Thymus (tissue), 11 donors: ENCODE measurements at regions not wholly inside any gene's neighbourhood (a gene's known extent, or its start where the extent isn't known, plus 50 kb on each side); places are given as distances from the start of the nearest gene placed in this dataset.
A peak's percentile ranks its signal among the peaks of the same experiment; 100 is the strongest.

Source experiments
- DNase-seq, 9 donors: peaks; one replicate each; pipeline ENCODE4 v3.0.0-alpha.2; 2013; ENCODE audit warnings: low spot score in 9 of 9, low read depth in 6 of 9, missing footprints in 1 of 9
- H3K27ac ChIP-seq, 2 donors: one replicate each; pipeline ENCODE4 v1.5.1; 2013; ENCODE audit warnings: control low read depth in 1 of 2, low read depth in 1 of 2, low read length in 1 of 2, mild to moderate bottlenecking in 1 of 2, moderate library complexity in 1 of 2
- H3K27me3 ChIP-seq, 2 donors: one replicate each; pipeline ENCODE4 v1.5.1; 2013; ENCODE audit warnings: low read length in 1 of 2; ENCODE audit not compliant: control insufficient read depth in 2 of 2, insufficient read depth in 1 of 2
- H3K36me3 ChIP-seq, 2 donors: one replicate each; pipeline ENCODE4 v1.5.1; 2013; ENCODE audit warnings: low read length in 1 of 2, mild to moderate bottlenecking in 1 of 2, moderate library complexity in 1 of 2; ENCODE audit not compliant: control insufficient read depth in 2 of 2, insufficient read depth in 2 of 2
- H3K4me1 ChIP-seq, 2 donors: one replicate each; pipeline ENCODE4 v1.5.1; 2013; ENCODE audit warnings: low read length in 2 of 2; ENCODE audit not compliant: control insufficient read depth in 2 of 2, insufficient read depth in 2 of 2
- H3K4me3 ChIP-seq, 2 donors: one replicate each; pipeline ENCODE4 v1.5.1; 2013; ENCODE audit warnings: low read length in 2 of 2, control low read depth in 1 of 2, mild to moderate bottlenecking in 1 of 2
- H3K9me3 ChIP-seq, 2 donors: one replicate each; pipeline ENCODE4 v1.5.1; 2013; ENCODE audit warnings: low read length in 1 of 2, mild to moderate bottlenecking in 1 of 2; ENCODE audit not compliant: control insufficient read depth in 2 of 2, insufficient read depth in 1 of 2
- WGBS: extraction: QIAGEN DNeasy Blood & Tissue Kit; methylation state at CpG from one replicate; pipeline ENCODE4 v1.1.7; 2013; 5-methylcytosine and 5-hydroxymethylcytosine counted together
- donor health status: healthy.

GRCh38 chr7:46389146-46389545 is 468.1 kb upstream of the IGFBP3 start:
- H3K4me1 ChIP-seq, result no peaks in the 10 kb centered on the region
- no peak overlapping the region for H3K27ac ChIP-seq
- 94% methylated on average over 3 of the region's 3 CpGs for WGBS
- H3K4me3 ChIP-seq, result no peak overlapping the region
- no peaks in the 10 kb centered on the region for H3K36me3 ChIP-seq
- H3K27me3 ChIP-seq, result no peaks in the 10 kb centered on the region
- no peaks in the 10 kb centered on the region for H3K9me3 ChIP-seq
- no peak for DNase-seq

- H3K4me1 ChIP-seq, result no peaks in the 10 kb centered on the region
Measured at GRCh38 chr7:46387646-46388045, 466.6 kb upstream of the IGFBP3 start.

GRCh38 chr7:46386428-46387399 is 465.6 kb upstream of the IGFBP3 start:
- no peaks in the 10 kb centered on the region for H3K4me1 ChIP-seq
- no peaks in the 10 kb centered on the region for H3K36me3 ChIP-seq
- WGBS, result 88% methylated on average over 6 of the region's 6 CpGs
- no peaks in the 10 kb centered on the region for H3K27me3 ChIP-seq
- no peak overlapping the region for H3K4me3 ChIP-seq
- no peaks in the 10 kb centered on the region for H3K9me3 ChIP-seq
- no peak overlapping the region for H3K27ac ChIP-seq
- DNase-seq, result no peak

More at GRCh38 chr7:46387646-46388045, 466.6 kb upstream of the IGFBP3 start:
- Histone ChIP-seq H3K27ac (no peak overlapping the region), H3K9me3 (no peaks in the 10 kb centered on the region), H3K36me3 (no peaks in the 10 kb centered on the region), H3K27me3 (no peaks in the 10 kb centered on the region), H3K4me3 (no peak overlapping the region)
- no peak for DNase-seq
- WGBS, result 69% methylated on average over 1 of the region's 1 CpG

GRCh38 chr7:46385662-46386309 is 464.7 kb upstream of the IGFBP3 start:
- Histone ChIP-seq H3K4me1 (no peaks in the 10 kb centered on the region), H3K27me3 (no peaks in the 10 kb centered on the region), H3K9me3 (no peaks in the 10 kb centered on the region), H3K36me3 (no peaks in the 10 kb centered on the region), H3K27ac (no peak overlapping the region), H3K4me3 (no peak overlapping the region)
- no peak for DNase-seq

- WGBS, result 82% methylated on average over 2 of the region's 2 CpGs
- DNase-seq, result no peak
- no peaks in the 10 kb centered on the region for H3K9me3 ChIP-seq
- H3K4me1 ChIP-seq, result no peaks in the 10 kb centered on the region
- no peak overlapping the region for H3K27ac ChIP-seq
- no peaks in the 10 kb centered on the region for H3K27me3 ChIP-seq
- no peak overlapping the region for H3K4me3 ChIP-seq
- H3K36me3 ChIP-seq, result no peaks in the 10 kb centered on the region
Measured at GRCh38 chr7:46383605-46384004, 462.5 kb upstream of the IGFBP3 start.

- Histone ChIP-seq H3K27ac (no peak overlapping the region), H3K9me3 (no peaks in the 10 kb centered on the region), H3K4me3 (no peak overlapping the region), H3K36me3 (no peaks in the 10 kb centered on the region), H3K4me1 (no peaks in the 10 kb centered on the region), H3K27me3 (no peaks in the 10 kb centered on the region)
- DNase-seq, result peak in 1 of 9 donors; percentile 3
- WGBS, result 80% methylated on average over 5 of the region's 5 CpGs
Measured at GRCh38 chr7:46369933-46370654, 449.0 kb upstream of the IGFBP3 start.

- no peak overlapping the region for H3K4me3 ChIP-seq
- no peaks in the 10 kb centered on the region for H3K9me3 ChIP-seq
- H3K27ac ChIP-seq, result no peak overlapping the region
- no peaks in the 10 kb centered on the region for H3K4me1 ChIP-seq
- no peak for DNase-seq
- H3K27me3 ChIP-seq, result no peaks in the 10 kb centered on the region
- whole genome bisulfite sequencing, result 92% methylated on average over 1 of the region's 1 CpG
- H3K36me3 ChIP-seq, result no peaks in the 10 kb centered on the region
Measured at GRCh38 chr7:46368871-46369270, 447.8 kb upstream of the IGFBP3 start.

- H3K4me1 ChIP-seq, result no peaks in the 10 kb centered on the region
- no peak overlapping the region for H3K27ac ChIP-seq
- no peaks in the 10 kb centered on the region for H3K36me3 ChIP-seq
- H3K4me3 ChIP-seq, result no peak overlapping the region
- WGBS, result 93% methylated on average over 1 of the region's 1 CpG
- H3K27me3 ChIP-seq, result no peaks in the 10 kb centered on the region
- no peak for DNase-seq
- no peaks in the 10 kb centered on the region for H3K9me3 ChIP-seq
Measured at GRCh38 chr7:46366526-46366925, 445.5 kb upstream of the IGFBP3 start.

- Histone ChIP-seq H3K27me3 (no peaks in the 10 kb centered on the region), H3K4me1 (no peaks in the 10 kb centered on the region), H3K36me3 (no peaks in the 10 kb centered on the region), H3K9me3 (no peaks in the 10 kb centered on the region), H3K27ac (no peak overlapping the region), H3K4me3 (no peak overlapping the region)
- WGBS, result 81% methylated on average over 1 of the region's 1 CpG
- no peak for DNase-seq
Measured at GRCh38 chr7:46363688-46364087, 442.6 kb upstream of the IGFBP3 start.
